ENCODE measurements at regions not wholly inside any gene's neighbourhood (a gene's known extent, or its start where the extent isn't known, plus 50 kb on each side); places are given as distances from the start of the nearest gene placed in this dataset.

GRCh38 chr13:104632736-104633135 is 1566.5 kb upstream of the SLC10A2 start:
- TF ChIP-seq, protein P1, sequence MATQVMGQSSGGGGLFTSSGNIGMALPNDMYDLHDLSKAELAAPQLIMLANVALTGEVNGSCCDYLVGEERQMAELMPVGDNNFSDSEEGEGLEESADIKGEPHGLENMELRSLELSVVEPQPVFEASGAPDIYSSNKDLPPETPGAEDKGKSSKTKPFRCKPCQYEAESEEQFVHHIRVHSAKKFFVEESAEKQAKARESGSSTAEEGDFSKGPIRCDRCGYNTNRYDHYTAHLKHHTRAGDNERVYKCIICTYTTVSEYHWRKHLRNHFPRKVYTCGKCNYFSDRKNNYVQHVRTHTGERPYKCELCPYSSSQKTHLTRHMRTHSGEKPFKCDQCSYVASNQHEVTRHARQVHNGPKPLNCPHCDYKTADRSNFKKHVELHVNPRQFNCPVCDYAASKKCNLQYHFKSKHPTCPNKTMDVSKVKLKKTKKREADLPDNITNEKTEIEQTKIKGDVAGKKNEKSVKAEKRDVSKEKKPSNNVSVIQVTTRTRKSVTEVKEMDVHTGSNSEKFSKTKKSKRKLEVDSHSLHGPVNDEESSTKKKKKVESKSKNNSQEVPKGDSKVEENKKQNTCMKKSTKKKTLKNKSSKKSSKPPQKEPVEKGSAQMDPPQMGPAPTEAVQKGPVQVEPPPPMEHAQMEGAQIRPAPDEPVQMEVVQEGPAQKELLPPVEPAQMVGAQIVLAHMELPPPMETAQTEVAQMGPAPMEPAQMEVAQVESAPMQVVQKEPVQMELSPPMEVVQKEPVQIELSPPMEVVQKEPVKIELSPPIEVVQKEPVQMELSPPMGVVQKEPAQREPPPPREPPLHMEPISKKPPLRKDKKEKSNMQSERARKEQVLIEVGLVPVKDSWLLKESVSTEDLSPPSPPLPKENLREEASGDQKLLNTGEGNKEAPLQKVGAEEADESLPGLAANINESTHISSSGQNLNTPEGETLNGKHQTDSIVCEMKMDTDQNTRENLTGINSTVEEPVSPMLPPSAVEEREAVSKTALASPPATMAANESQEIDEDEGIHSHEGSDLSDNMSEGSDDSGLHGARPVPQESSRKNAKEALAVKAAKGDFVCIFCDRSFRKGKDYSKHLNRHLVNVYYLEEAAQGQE (IDR thresholded peaks at IDR 0.05; ENCODE audit: low read depth), result no peak
- TF ChIP-seq TCF12 (IDR thresholded peaks at IDR 0.05; ENCODE audit: low read depth) (no peak), CREB1 (IDR thresholded peaks at IDR 0.05; ENCODE audit: low read depth) (no peak), RAD21 (IDR thresholded peaks at IDR 0.05; ENCODE audit: low read depth) (no peak), YY1 (IDR thresholded peaks at IDR 0.05; ENCODE audit: low read depth) (no peak), CEBPB (IDR thresholded peaks at IDR 0.05) (no peak), ZBTB7A (IDR thresholded peaks at IDR 0.05; ENCODE audit: low read depth) (no peak)
